Neural cell (in vitro differentiated cells): ENCODE measurements at regions not wholly inside any gene's neighbourhood (a gene's known extent, or its start where the extent isn't known, plus 50 kb on each side); places are given as distances from the start of the nearest gene placed in this dataset.

Experiments
- H2AFZ ChIP-seq: fragments of 200-600, 300-800 bp; sonication (generic), shearing (Covaris generic); 2 replicates; pipeline ENCODE4 v1.6.0; 2014; ENCODE audit warnings: low read depth, mild to moderate bottlenecking, antibody characterized with exemption, low read length, moderate library complexity
- H3F3A ChIP-seq: fragments of 200-600 bp; shearing (Covaris generic); 2 replicates; pipeline ENCODE4 v1.6.1; 2016; ENCODE audit warnings: mild to moderate bottlenecking, moderate library complexity, mixed read lengths, antibody characterized with exemption, low read length; ENCODE audit not compliant: insufficient read depth, poor library complexity, severe bottlenecking
- H3K27ac ChIP-seq: fragments of 200-600, 300-800 bp; sonication (generic), shearing (Covaris generic); 2 replicates; pipeline ENCODE4 v1.5.1; 2014; ENCODE audit warnings: mild to moderate bottlenecking, low read length, moderate library complexity
- H3K27me3 ChIP-seq: fragments of 300-800, 200-600 bp; sonication (generic), shearing (Covaris generic); 2 replicates; pipeline ENCODE4 v1.6.0; 2014; ENCODE audit warnings: mild to moderate bottlenecking, low read depth, low read length, moderate library complexity; ENCODE audit not compliant: insufficient read depth
- H3K36me3 ChIP-seq: fragments of 300-800, 200-600 bp; sonication (generic), shearing (Covaris generic); 2 replicates; pipeline ENCODE4 v1.5.1; 2014; ENCODE audit warnings: mild to moderate bottlenecking, antibody characterized with exemption, low read length, moderate library complexity; ENCODE audit not compliant: insufficient read depth
- H3K4me2 ChIP-seq: fragments of 300-800, 200-600 bp; sonication (generic), shearing (Covaris generic); 2 replicates; pipeline ENCODE4 v1.6.0; 2014; ENCODE audit warnings: mild to moderate bottlenecking, low read length
- H3K4me3 ChIP-seq: fragments of 300-800, 200-600 bp; sonication (generic), shearing (Covaris generic); 2 replicates; pipeline ENCODE4 v1.5.1; 2014; ENCODE audit warnings: mild to moderate bottlenecking, low read length, moderate library complexity
- H3K79me2 ChIP-seq: fragments of 200-600 bp; shearing (Covaris generic); replicated peaks from 2 replicates; pipeline ENCODE4 v1.6.0; 2014; ENCODE audit warnings: mild to moderate bottlenecking, low read length, moderate library complexity; ENCODE audit not compliant: insufficient read depth
- H3K9ac ChIP-seq: fragments of 300-800, 200-600 bp; sonication (generic), shearing (Covaris generic); 2 replicates; pipeline ENCODE4 v1.6.1; 2016; ENCODE audit warnings: mild to moderate bottlenecking, low read length, mixed read lengths
- H3K9me2 ChIP-seq: fragments of 200-600 bp; shearing (Covaris generic); 2 replicates; pipeline ENCODE4 v1.6.1; 2016; ENCODE audit warnings: mild to moderate bottlenecking, low read length, mixed read lengths; ENCODE audit not compliant: insufficient read depth
- H3K9me3 ChIP-seq: fragments of 200-600, 300-800 bp; sonication (generic), shearing (Covaris generic); 2 replicates; pipeline ENCODE4 v1.6.1; 2016; ENCODE audit warnings: mild to moderate bottlenecking, mixed run types, low read length, moderate library complexity, mixed read lengths
- H4K20me1 ChIP-seq: fragments of 200-600 bp; shearing (Covaris generic); 2 replicates; pipeline ENCODE4 v1.6.1; 2016; ENCODE audit warnings: mild to moderate bottlenecking, mixed run types; ENCODE audit not compliant: insufficient read depth
- CTCF ChIP-seq: fragments of 450-650 bp; IDR thresholded peaks from 2 replicates; pipeline ENCODE4 v1.5.1; 2014; ENCODE audit warnings: antibody characterized with exemption, mild to moderate bottlenecking, moderate library complexity; ENCODE audit not compliant: poor library complexity, severe bottlenecking
- EP300 ChIP-seq: fragments of 450-650 bp; conservative IDR thresholded peaks from 2 replicates; pipeline ENCODE4 v1.6.1; 2014; ENCODE audit warnings: antibody characterized with exemption, mild to moderate bottlenecking, moderate library complexity; ENCODE audit not compliant: poor library complexity, severe bottlenecking
- EZH2 ChIP-seq: fragments of 200-600, 300-800 bp; shearing (Covaris generic), sonication (generic); IDR thresholded peaks from 2 replicates; pipeline ENCODE4 v1.6.1; 2014; ENCODE audit warnings: antibody characterized with exemption, low read length, borderline replicate concordance, mild to moderate bottlenecking; ENCODE audit not compliant: insufficient read depth, poor library complexity, severe bottlenecking
- MXI1 ChIP-seq: fragments of 450-650 bp; conservative IDR thresholded peaks from 2 replicates; pipeline ENCODE4 v1.6.1; 2014; ENCODE audit warnings: antibody characterized with exemption, mild to moderate bottlenecking; ENCODE audit not compliant: poor library complexity, severe bottlenecking
- POLR2AphosphoS5 ChIP-seq: IDR thresholded peaks from 2 replicates; pipeline ENCODE4 v1.6.1; 2012
- RAD21 ChIP-seq: fragments of 450-650 bp; conservative IDR thresholded peaks from 2 replicates; pipeline ENCODE4 v1.6.1; 2014; ENCODE audit warnings: antibody characterized with exemption, mild to moderate bottlenecking, moderate library complexity
- REST ChIP-seq: IDR thresholded peaks from 2 replicates; pipeline ENCODE4 v1.6.1; 2012; ENCODE audit warnings: borderline replicate concordance
- SMC3 ChIP-seq: fragments of 450-650 bp; conservative IDR thresholded peaks from 2 replicates; pipeline ENCODE4 v1.6.1; 2014; ENCODE audit warnings: antibody characterized with exemption, mild to moderate bottlenecking, moderate library complexity; ENCODE audit not compliant: poor library complexity
- TAF1 ChIP-seq: IDR thresholded peaks from 2 replicates; pipeline ENCODE4 v1.6.1; 2012; ENCODE audit warnings: low read depth

GRCh38 chr2:106581755-106582147 lies 94.6 kb downstream of the CD8B2 start:
- Histone ChIP-seq H3K27me3 (peaks cover 8% of the 10 kb centered on the region), H2AFZ (no peak overlapping the region), H3K9ac (no peak overlapping the region), H3K36me3 (no peaks in the 10 kb centered on the region), H3K9me2 (no peaks in the 10 kb centered on the region), H3K9me3 (no peaks in the 10 kb centered on the region), H4K20me1 (no peaks in the 10 kb centered on the region), H3K27ac (no peak overlapping the region), H3K79me2 (no peaks in the 10 kb centered on the region), H3K4me2 (no peak overlapping the region), H3F3A (no peaks in the 10 kb centered on the region), H3K4me3 (peak overlapping the region; percentile 53)
- TF ChIP-seq POLR2AphosphoS5 (no peak), SMC3 (no peak), REST (no peak), EP300 (no peak), RAD21 (no peak), CTCF (no peak), EZH2 (no peak), MXI1 (no peak), TAF1 (no peak)

GRCh38 chr2:106582148-106583143 lies 95.3 kb downstream of the CD8B2 start:
- Histone ChIP-seq H3K4me2 (no peak overlapping the region), H3K9me2 (no peaks in the 10 kb centered on the region), H3F3A (no peaks in the 10 kb centered on the region), H3K9me3 (no peaks in the 10 kb centered on the region), H3K79me2 (no peaks in the 10 kb centered on the region), H2AFZ (no peak overlapping the region), H3K27ac (no peak overlapping the region), H3K4me3 (peak overlapping the region; percentile 53), H4K20me1 (no peaks in the 10 kb centered on the region), H3K36me3 (no peaks in the 10 kb centered on the region), H3K9ac (no peak overlapping the region), H3K27me3 (peaks cover 8% of the 10 kb centered on the region)
- TF ChIP-seq REST (no peak), POLR2AphosphoS5 (no peak), CTCF (peak; percentile 91), MXI1 (no peak), RAD21 (peak; percentile 91), EZH2 (no peak), EP300 (no peak), SMC3 (peak; percentile 83), TAF1 (no peak)
